GM19043 (cell line): ENCODE measurements at regions not wholly inside any gene's neighbourhood (a gene's known extent, or its start where the extent isn't known, plus 50 kb on each side); places are given as distances from the start of the nearest gene placed in this dataset.

Experiments used
- ATAC-seq: cut with Tn5 transposase; IDR thresholded peaks from one replicate; pipeline ENCODE4 v1.9.1; 2021; ENCODE audit warnings: low read depth; ENCODE audit not compliant: unreplicated experiment

GRCh38 chr13:105670179-105670990, 865.1 kb downstream of the EFNB2 start:
- ATAC-seq = no peak

DNA sequence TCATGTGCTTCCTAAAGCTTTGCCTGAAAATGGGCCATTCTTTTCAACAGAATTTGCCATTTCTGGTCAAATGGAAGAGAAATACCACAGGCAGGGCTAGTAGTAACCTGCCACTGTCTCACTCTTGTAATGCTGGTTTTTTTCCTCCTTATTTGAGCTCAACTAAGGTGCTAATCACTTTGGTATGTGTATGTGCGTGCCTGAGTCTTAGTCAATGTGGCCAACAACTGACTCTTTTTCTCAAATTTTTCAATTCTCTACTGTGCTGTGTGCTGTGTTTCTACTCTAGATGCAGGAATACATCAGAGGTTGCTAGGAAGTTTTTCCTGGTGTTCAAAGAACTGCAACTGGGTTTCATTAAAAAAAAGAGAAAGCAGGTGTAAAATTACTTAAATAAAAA, 870.2 kb downstream of the EFNB2 start:
- ATAC-seq = no peak

GRCh38 chr13:105663182-105663581, 872.3 kb downstream of the EFNB2 start:
- no peak for ATAC-seq

DNA sequence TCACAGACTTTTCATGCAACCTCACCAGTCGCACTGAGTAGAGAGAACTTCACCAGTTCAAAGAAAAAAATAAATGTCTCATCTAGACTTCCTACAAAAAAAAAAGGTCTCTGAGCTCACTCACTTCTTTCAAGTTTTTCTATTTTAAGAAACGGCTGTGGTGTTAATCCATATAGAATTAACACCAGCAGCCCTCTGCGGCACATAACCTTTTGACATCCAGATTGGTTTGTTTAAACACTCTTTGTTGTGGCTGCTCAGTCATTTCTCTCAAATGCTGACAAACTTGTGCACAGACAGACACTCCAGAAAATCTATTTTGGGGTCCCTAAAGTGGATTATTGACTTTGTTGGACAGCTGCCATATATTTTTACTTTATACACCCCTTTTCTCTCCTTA, 874.9 kb downstream of the EFNB2 start:
- ATAC-seq = no peak

DNA sequence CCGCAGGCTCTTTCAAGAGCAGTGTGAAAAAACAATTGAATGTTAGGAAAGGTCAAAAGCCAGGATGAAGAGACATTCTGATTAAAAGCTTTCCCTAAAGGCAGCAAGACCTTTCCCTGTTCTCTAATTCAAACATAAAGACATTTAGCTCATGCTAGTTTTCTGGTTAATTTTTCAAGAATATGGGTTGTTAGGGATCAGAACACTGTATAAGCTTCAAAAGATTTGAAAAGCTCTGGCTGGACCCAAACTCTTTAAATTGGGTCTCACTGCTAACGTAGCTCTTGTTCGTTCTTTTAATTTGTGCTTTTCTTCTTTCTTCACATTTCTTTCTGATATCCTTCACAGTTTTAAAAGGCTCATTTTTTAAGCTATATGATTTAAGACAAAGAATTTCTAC, 877.0 kb downstream of the EFNB2 start:
- no peak for ATAC-seq

DNA sequence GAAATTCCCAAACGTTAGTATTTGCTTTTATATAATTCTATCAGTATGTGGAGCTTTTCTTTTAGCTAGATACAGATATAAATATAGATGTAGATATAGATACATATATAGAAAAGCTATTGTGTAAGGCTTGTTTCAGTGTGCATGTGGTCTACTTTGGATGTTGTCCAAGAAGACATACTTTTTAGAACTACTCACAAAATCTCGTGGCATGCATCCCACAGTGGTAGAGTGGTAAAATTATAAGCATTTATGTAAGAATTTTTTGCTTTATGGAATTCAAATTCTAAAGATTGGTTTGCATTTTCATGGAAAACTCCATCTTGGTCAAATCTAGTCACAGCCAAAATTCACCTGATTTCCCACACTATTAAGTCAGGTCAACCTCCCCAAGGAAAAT, 880.4 kb downstream of the EFNB2 start:
- no peak for ATAC-seq

GRCh38 chr13:105643966-105644365, 891.5 kb downstream of the EFNB2 start:
- ATAC-seq = no peak

DNA sequence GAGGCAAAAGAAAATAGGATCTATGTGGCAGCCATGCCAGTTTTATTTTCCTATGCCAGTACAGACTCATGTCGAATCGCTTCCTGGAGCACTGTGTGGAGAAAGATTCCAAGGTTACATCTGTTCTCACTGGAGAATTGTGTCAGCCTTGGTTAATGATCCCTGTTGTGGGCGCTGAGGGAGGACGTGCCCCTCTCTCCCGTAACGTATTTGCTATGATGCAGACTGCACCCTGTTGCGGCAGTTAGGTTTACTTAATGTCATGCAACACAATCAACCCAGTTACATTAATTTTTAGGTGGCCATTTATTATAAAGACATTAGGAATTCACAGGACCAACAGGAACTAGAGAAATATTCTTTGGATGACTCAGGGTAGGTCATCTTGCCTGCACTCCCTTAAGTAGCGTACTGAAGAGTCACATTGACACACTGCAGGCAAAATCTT, 892.9 kb downstream of the EFNB2 start:
- ATAC-seq = no peak

GRCh38 chr13:105641121-105641520, 894.3 kb downstream of the EFNB2 start:
- no peak for ATAC-seq

DNA sequence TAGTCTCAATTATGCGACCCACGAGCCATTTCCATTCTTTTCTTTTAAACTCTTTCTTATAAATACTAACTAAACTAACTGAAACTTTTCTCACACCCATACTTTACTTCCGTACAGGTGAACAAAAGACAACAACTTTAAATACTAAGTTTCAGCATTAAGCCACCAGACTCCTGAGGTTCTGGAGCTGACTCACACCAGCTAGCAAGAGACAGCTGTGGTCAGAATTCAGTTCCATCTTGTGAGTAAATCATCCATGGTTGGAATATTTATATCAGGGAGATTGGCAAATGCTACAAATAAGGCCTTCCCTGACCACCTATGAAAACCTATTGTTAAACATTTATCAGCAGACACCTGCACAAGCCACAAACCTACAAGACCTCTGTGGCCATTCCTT, 897.0 kb downstream of the EFNB2 start:
- ATAC-seq = no peak

GRCh38 chr13:105634059-105634458, 901.4 kb downstream of the EFNB2 start:
- no peak for ATAC-seq

- ATAC-seq = no peak
Measured at GRCh38 chr13:105630431-105630830, 905.0 kb downstream of the EFNB2 start.

GRCh38 chr13:105627270-105627669, 908.2 kb downstream of the EFNB2 start:
- no peak for ATAC-seq

GRCh38 chr13:105625691-105626090, 909.8 kb downstream of the EFNB2 start:
- no peak for ATAC-seq

GRCh38 chr13:105616333-105617075, 919.0 kb downstream of the EFNB2 start:
- no peak for ATAC-seq

DNA sequence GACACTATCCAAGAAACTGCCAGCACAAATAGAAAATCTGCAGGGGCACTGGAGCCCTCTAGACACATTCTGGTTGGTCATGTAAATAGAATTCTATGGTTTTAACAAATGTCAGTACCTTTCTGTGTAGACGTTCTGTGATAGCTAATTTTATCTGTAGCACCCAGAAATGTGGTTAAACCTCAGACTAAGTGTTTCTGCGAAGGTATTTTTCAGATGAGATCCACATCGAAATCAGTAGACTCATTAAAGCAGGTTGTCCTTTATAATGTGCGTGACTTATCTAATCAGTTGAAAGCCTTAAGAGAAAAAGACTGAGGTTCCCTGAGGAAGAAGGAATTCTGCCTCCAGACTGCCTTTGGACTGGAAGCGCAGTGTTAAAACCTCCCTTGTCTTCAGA, 922.9 kb downstream of the EFNB2 start:
- no peak for ATAC-seq

GRCh38 chr13:105611424-105611823, 924.0 kb downstream of the EFNB2 start:
- no peak for ATAC-seq

DNA sequence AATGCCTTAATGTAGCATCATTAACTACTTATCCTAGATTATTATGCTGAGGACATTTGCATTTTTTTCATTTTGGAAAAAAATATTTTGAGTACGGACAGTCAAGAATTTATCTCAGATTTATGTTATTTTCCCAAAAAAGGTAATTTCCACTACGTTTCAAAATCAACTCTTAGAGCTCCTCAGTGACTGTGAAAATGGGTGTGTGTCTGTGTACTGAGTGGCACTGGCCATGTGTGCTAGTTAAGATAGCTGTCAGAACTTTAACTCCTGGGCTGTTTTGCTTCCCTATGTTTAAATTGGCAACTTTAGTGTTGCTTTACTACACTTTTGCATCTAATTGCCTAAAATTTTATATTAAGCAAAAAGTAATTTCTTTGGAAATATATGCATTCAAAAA, 927.4 kb downstream of the EFNB2 start:
- no peak for ATAC-seq

- ATAC-seq = no peak
Measured at GRCh38 chr13:105607426-105607825, 928.0 kb downstream of the EFNB2 start.

- no peak for ATAC-seq
Measured at GRCh38 chr13:105607016-105607415, 928.4 kb downstream of the EFNB2 start.

- ATAC-seq = no peak
Measured at GRCh38 chr13:105602956-105603670, 932.3 kb downstream of the EFNB2 start.
